HL-60 (cell line): ENCODE measurements at regions not wholly inside any gene's neighbourhood (a gene's known extent, or its start where the extent isn't known, plus 50 kb on each side); places are given as distances from the start of the nearest gene placed in this dataset.

Experiments
- DNase-seq, 2 experiments: peaks; one replicate each; pipeline ENCODE4 v3.0.0-alpha.2; 2010 to 2020; ENCODE audit warnings: low read depth in 1 of 2, low spot score in 1 of 2
- H3K27ac ChIP-seq: fragments of 250-450 bp; sonication (Bioruptor Pico); replicated peaks from 2 replicates; pipeline ENCODE4 v1.5.1; 2020; ENCODE audit warnings: mild to moderate bottlenecking, moderate library complexity
- H3K27me3 ChIP-seq: fragments of 250-450 bp; sonication (Bioruptor Pico); 2 replicates; pipeline ENCODE4 v1.5.1; 2021; ENCODE audit warnings: mild to moderate bottlenecking, moderate library complexity; ENCODE audit not compliant: insufficient read depth, poor library complexity, severe bottlenecking
- H3K4me3 ChIP-seq: replicated peaks from 2 replicates; pipeline ENCODE4 v1.5.1; 2011; ENCODE audit warnings: mild to moderate bottlenecking, control low read depth, low read length; ENCODE audit not compliant: insufficient read depth
- CTCF ChIP-seq: IDR thresholded peaks from one replicate; pipeline ENCODE4 v1.5.1; 2011; ENCODE audit warnings: low read length, control low read depth, inconsistent platforms; ENCODE audit not compliant: insufficient read depth
- GABPA ChIP-seq: IDR thresholded peaks from 2 replicates; pipeline ENCODE4 v1.6.1; 2012; ENCODE audit warnings: low read depth
- POLR2AphosphoS5 ChIP-seq: IDR thresholded peaks from 2 replicates; pipeline ENCODE4 v1.6.1; 2012; ENCODE audit warnings: low read depth
- SPI1 ChIP-seq: IDR thresholded peaks from 2 replicates; pipeline ENCODE4 v1.6.1; 2012; ENCODE audit warnings: low read depth, mild to moderate bottlenecking, borderline replicate concordance
- TF ChIP-seq, protein P1 (sequence below): IDR thresholded peaks from 2 replicates; pipeline ENCODE4 v1.6.1; 2012; ENCODE audit warnings: low read depth; ENCODE audit not compliant: insufficient replicate concordance

DNA sequence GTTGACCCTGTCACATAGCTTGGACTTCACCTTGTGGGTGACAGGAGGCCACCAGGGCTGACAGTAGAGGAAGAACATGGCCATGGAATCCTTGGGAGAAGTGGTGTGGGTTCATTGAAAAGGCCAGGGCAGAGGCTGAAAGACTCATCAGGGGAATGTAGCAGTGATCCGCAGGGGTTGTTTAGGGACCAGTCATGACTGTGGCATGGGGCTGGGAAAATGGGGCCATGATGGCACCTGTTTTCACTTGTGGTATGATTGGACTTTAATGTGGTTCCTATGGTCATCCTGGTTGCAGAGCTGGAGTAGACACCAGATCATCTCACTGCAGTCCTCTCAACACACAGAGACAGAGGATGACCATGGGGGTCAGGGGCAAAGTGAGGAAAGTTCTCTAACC is 66.7 kb upstream of the MYEOV start:
- no peak for DNase-seq
- Histone ChIP-seq H3K4me3 (no peak overlapping the region), H3K27ac (no peak overlapping the region), H3K27me3 (no peaks in the 10 kb centered on the region)
- TF ChIP-seq, protein P1, sequence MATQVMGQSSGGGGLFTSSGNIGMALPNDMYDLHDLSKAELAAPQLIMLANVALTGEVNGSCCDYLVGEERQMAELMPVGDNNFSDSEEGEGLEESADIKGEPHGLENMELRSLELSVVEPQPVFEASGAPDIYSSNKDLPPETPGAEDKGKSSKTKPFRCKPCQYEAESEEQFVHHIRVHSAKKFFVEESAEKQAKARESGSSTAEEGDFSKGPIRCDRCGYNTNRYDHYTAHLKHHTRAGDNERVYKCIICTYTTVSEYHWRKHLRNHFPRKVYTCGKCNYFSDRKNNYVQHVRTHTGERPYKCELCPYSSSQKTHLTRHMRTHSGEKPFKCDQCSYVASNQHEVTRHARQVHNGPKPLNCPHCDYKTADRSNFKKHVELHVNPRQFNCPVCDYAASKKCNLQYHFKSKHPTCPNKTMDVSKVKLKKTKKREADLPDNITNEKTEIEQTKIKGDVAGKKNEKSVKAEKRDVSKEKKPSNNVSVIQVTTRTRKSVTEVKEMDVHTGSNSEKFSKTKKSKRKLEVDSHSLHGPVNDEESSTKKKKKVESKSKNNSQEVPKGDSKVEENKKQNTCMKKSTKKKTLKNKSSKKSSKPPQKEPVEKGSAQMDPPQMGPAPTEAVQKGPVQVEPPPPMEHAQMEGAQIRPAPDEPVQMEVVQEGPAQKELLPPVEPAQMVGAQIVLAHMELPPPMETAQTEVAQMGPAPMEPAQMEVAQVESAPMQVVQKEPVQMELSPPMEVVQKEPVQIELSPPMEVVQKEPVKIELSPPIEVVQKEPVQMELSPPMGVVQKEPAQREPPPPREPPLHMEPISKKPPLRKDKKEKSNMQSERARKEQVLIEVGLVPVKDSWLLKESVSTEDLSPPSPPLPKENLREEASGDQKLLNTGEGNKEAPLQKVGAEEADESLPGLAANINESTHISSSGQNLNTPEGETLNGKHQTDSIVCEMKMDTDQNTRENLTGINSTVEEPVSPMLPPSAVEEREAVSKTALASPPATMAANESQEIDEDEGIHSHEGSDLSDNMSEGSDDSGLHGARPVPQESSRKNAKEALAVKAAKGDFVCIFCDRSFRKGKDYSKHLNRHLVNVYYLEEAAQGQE: no peak
- TF ChIP-seq SPI1 (no peak), GABPA (no peak), CTCF (no peak)

DNA sequence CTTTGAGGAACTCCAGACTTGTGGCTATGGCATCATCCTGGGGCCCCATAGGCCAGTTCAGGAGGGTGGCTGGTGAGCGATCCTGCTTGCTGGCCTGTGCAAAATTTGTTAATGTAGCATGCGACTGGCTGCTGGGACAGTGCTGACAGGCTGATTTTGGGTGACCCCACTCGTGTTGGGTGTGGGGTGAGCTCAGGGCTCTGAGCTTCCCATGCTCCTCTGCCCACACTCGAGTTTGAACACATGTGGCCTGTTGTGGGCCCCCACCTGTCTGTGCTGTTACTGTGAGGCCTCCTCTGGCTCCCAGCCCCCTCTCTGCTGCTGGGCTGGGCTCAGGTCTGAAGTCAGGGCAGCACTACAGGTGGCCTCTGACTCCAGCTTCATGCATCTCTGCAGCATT is 64.4 kb upstream of the MYEOV start:
- Histone ChIP-seq H3K4me3 (no peak overlapping the region), H3K27ac (no peak overlapping the region), H3K27me3 (no peaks in the 10 kb centered on the region)
- TF ChIP-seq CTCF: no peak
- TF ChIP-seq SPI1: no peak
- TF ChIP-seq, protein P1: no peak
- TF ChIP-seq GABPA: no peak
- no peak for TF ChIP-seq POLR2AphosphoS5
- no peak for DNase-seq

GRCh38 chr11:69230856-69231425 is 63.0 kb upstream of the MYEOV start:
- TF ChIP-seq, protein P1: no peak
- no peak for TF ChIP-seq POLR2AphosphoS5
- TF ChIP-seq SPI1: no peak
- no peak for TF ChIP-seq CTCF
- no peak for TF ChIP-seq GABPA
- no peaks in the 10 kb centered on the region for H3K27me3 ChIP-seq
- H3K4me3 ChIP-seq: no peak overlapping the region
- no peak overlapping the region for H3K27ac ChIP-seq
- no peak for DNase-seq
